HEK293T (cell line): ENCODE measurements at regions not wholly inside any gene's neighbourhood (a gene's known extent, or its start where the extent isn't known, plus 50 kb on each side); places are given as distances from the start of the nearest gene placed in this dataset.

Experiments used
- CTBP1 ChIP-seq: fragments of 450-650 bp; IDR thresholded peaks from 2 replicates; pipeline ENCODE4 v1.6.1; 2016; ENCODE audit warnings: borderline replicate concordance
- ELF4 ChIP-seq: fragments of 450-650 bp; IDR thresholded peaks from 2 replicates; pipeline ENCODE4 v1.6.1; 2017; ENCODE audit warnings: antibody characterized with exemption
- HDGF ChIP-seq: fragments of 450-650 bp; IDR thresholded peaks from 2 replicates; pipeline ENCODE4 v1.6.1; 2017; ENCODE audit warnings: antibody characterized with exemption, borderline replicate concordance
- NFRKB ChIP-seq: fragments of 450-650 bp; IDR thresholded peaks from 2 replicates; pipeline ENCODE4 v1.6.1; 2016; ENCODE audit warnings: mild to moderate bottlenecking, moderate library complexity
- SP1 ChIP-seq: fragments of 450-650 bp; IDR thresholded peaks from 2 replicates; pipeline ENCODE4 v1.6.1; 2017
- SUZ12 ChIP-seq: fragments of 450-650 bp; IDR thresholded peaks from 2 replicates; pipeline ENCODE4 v1.6.1; 2016; ENCODE audit warnings: mild to moderate bottlenecking
- TF ChIP-seq, protein P1 (sequence below): fragments of 450-650 bp; IDR thresholded peaks from 2 replicates; pipeline ENCODE4 v1.6.1; 2016

DNA sequence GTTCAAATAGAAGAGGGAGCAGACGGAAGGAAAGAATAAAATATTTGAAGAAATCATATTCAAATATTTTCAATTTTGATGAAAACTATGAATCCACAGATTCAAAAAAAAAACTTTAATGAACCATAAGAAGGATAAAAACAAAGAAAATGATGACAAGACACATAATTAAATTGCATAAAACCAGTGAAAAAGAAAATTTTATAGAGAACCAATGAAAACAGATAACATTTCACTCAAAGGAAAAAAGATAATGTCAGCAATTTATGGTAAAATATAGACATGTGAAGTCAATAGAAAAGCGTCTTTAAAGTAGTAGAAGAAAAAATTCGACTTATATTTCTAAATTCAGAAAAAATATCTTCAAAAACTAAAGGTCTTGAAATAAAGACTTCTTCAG is 546.5 kb upstream of the ATXN7L3B start:
- TF ChIP-seq HDGF (no peak), SUZ12 (no peak), NFRKB (no peak), SP1 (no peak), ELF4 (no peak), CTBP1 (no peak)
- TF ChIP-seq, protein P1, sequence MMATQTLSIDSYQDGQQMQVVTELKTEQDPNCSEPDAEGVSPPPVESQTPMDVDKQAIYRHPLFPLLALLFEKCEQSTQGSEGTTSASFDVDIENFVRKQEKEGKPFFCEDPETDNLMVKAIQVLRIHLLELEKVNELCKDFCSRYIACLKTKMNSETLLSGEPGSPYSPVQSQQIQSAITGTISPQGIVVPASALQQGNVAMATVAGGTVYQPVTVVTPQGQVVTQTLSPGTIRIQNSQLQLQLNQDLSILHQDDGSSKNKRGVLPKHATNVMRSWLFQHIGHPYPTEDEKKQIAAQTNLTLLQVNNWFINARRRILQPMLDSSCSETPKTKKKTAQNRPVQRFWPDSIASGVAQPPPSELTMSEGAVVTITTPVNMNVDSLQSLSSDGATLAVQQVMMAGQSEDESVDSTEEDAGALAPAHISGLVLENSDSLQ: no peak
